ENCODE measurements at regions not wholly inside any gene's neighbourhood (a gene's known extent, or its start where the extent isn't known, plus 50 kb on each side); places are given as distances from the start of the nearest gene placed in this dataset.

DNA sequence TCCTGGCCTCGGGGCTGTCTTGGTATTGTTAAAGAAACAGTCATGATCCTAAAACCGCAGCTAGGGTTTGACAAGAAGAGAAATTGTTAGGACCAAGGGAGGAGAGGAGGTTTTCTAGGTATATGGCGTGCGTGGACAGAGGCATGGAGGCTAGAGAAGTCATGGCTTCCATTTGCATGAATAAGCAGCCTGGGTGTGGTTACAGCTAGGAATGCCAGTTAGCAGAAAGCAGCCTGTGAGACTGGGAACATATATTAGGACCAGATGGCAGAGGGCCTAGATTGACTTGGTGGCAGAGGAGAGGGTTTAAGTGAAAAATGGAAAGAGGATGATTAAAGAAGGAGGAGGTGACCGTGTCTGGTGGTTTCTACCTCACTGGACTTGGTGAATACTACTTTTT, 573.6 kb upstream of the ARRDC4 start:
- TF ChIP-seq CTCF (IDR thresholded peaks at IDR 0.05 in 4 of 5, conservative IDR thresholded peaks at IDR 0.05 in 1 of 5) (no peak), POLR2A (IDR thresholded peaks at IDR 0.05) (no peak)

Measured in gastrocnemius medialis (tissue), 4 donors.